ENCODE measurements at regions not wholly inside any gene's neighbourhood (a gene's known extent, or its start where the extent isn't known, plus 50 kb on each side); places are given as distances from the start of the nearest gene placed in this dataset.

GRCh38 chr4:180377741-180378140, 1865.5 kb upstream of the TENM3 start:
- DNase-seq (ENCODE audit: low spot score in 2 of 2) = no peak
- no peak overlapping the region for H3K4me3 ChIP-seq
- no peak for TF ChIP-seq EP300 (IDR thresholded peaks at IDR 0.05)
- TF ChIP-seq, protein P1, sequence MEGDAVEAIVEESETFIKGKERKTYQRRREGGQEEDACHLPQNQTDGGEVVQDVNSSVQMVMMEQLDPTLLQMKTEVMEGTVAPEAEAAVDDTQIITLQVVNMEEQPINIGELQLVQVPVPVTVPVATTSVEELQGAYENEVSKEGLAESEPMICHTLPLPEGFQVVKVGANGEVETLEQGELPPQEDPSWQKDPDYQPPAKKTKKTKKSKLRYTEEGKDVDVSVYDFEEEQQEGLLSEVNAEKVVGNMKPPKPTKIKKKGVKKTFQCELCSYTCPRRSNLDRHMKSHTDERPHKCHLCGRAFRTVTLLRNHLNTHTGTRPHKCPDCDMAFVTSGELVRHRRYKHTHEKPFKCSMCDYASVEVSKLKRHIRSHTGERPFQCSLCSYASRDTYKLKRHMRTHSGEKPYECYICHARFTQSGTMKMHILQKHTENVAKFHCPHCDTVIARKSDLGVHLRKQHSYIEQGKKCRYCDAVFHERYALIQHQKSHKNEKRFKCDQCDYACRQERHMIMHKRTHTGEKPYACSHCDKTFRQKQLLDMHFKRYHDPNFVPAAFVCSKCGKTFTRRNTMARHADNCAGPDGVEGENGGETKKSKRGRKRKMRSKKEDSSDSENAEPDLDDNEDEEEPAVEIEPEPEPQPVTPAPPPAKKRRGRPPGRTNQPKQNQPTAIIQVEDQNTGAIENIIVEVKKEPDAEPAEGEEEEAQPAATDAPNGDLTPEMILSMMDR (IDR thresholded peaks at IDR 0.05) = no peak
- no peak for TF ChIP-seq POLR2AphosphoS5 (IDR thresholded peaks at IDR 0.05)
- TF ChIP-seq POLR2A (IDR thresholded peaks at IDR 0.05) = no peak
- 29% methylated on average over 1 of the region's 1 CpG for WGBS
- no peaks in the 10 kb centered on the region for H3K4me1 ChIP-seq
- no peaks in the 10 kb centered on the region for H3K36me3 ChIP-seq
- H3K27ac ChIP-seq = no peak overlapping the region
- H3K27me3 ChIP-seq = no peaks in the 10 kb centered on the region
- H3K9me3 ChIP-seq = no peaks in the 10 kb centered on the region

DNA sequence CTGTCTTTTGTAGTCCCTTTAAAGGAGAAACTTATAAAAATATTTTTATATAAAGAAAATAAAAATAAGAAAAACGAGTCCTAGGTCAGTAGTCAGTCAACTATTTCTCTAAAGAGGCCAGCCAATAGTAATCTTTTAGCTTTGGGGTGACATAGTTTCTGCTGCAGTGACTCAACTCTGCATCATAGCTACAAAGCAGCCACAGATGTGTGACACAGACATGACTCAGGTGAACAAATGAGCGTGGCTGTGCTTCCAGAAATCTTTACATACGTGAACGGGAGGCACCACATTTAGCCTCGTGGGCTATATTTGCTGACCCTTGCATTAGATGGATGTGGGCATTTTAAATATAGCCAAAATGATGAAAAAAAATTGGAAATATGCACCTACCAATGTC, 1862.5 kb upstream of the TENM3 start:
- 62% methylated on average over 5 of the region's 5 CpGs for WGBS
- Histone ChIP-seq H3K4me1 (no peaks in the 10 kb centered on the region), H3K9me3 (no peaks in the 10 kb centered on the region), H3K36me3 (no peaks in the 10 kb centered on the region), H3K27me3 (no peaks in the 10 kb centered on the region), H3K4me3 (no peak overlapping the region), H3K27ac (no peak overlapping the region)
- TF ChIP-seq POLR2AphosphoS5 (IDR thresholded peaks at IDR 0.05) (no peak), POLR2A (IDR thresholded peaks at IDR 0.05) (no peak), EP300 (IDR thresholded peaks at IDR 0.05) (no peak)
- TF ChIP-seq, protein P1 (IDR thresholded peaks at IDR 0.05) = no peak
- no peak for DNase-seq (ENCODE audit: low spot score in 2 of 2)

- DNase-seq (ENCODE audit: low spot score in 2 of 2) = no peak
- Histone ChIP-seq H3K36me3 (no peaks in the 10 kb centered on the region), H3K27ac (no peak overlapping the region), H3K4me3 (no peak overlapping the region), H3K27me3 (no peaks in the 10 kb centered on the region), H3K9me3 (no peaks in the 10 kb centered on the region), H3K4me1 (no peaks in the 10 kb centered on the region)
- 95% methylated on average over 2 of the region's 2 CpGs for WGBS
- TF ChIP-seq, protein P1 (IDR thresholded peaks at IDR 0.05) = no peak
- TF ChIP-seq POLR2AphosphoS5 (IDR thresholded peaks at IDR 0.05) = no peak
These were observed 1851.6 kb upstream of the TENM3 start for GRCh38 chr4:180391613-180392012.

- WGBS = 64% methylated on average over 2 of the region's 2 CpGs
- DNase-seq (ENCODE audit: low spot score in 2 of 2) = no peak
These were observed 1848.9 kb upstream of the TENM3 start for GRCh38 chr4:180394312-180394711.

GRCh38 chr4:180394730-180395129, 1848.5 kb upstream of the TENM3 start:
- no peaks in the 10 kb centered on the region for H3K36me3 ChIP-seq
- H3K4me1 ChIP-seq = no peaks in the 10 kb centered on the region
- H3K4me3 ChIP-seq = no peak overlapping the region
- H3K27ac ChIP-seq = no peak overlapping the region
- no peaks in the 10 kb centered on the region for H3K27me3 ChIP-seq
- TF ChIP-seq EP300 (IDR thresholded peaks at IDR 0.05) (no peak), POLR2AphosphoS5 (IDR thresholded peaks at IDR 0.05) (no peak), POLR2A (IDR thresholded peaks at IDR 0.05) (no peak)
- TF ChIP-seq, protein P1 (IDR thresholded peaks at IDR 0.05) = no peak
- 89% methylated on average over 3 of the region's 3 CpGs for WGBS
- no peak for DNase-seq (ENCODE audit: low spot score in 2 of 2)
- no peaks in the 10 kb centered on the region for H3K9me3 ChIP-seq

More at GRCh38 chr4:180394312-180394711, 1848.9 kb upstream of the TENM3 start:
- TF ChIP-seq, protein P1 (IDR thresholded peaks at IDR 0.05) = no peak
- no peak for TF ChIP-seq POLR2AphosphoS5 (IDR thresholded peaks at IDR 0.05)
- TF ChIP-seq EP300 (IDR thresholded peaks at IDR 0.05) = no peak
- no peak for TF ChIP-seq POLR2A (IDR thresholded peaks at IDR 0.05)
- no peaks in the 10 kb centered on the region for H3K9me3 ChIP-seq
- H3K27me3 ChIP-seq = no peaks in the 10 kb centered on the region
- no peaks in the 10 kb centered on the region for H3K4me1 ChIP-seq
- no peak overlapping the region for H3K27ac ChIP-seq
- H3K4me3 ChIP-seq = no peak overlapping the region
- H3K36me3 ChIP-seq = no peaks in the 10 kb centered on the region
